ENCODE measurements at regions not wholly inside any gene's neighbourhood (a gene's known extent, or its start where the extent isn't known, plus 50 kb on each side); places are given as distances from the start of the nearest gene placed in this dataset.

DNA sequence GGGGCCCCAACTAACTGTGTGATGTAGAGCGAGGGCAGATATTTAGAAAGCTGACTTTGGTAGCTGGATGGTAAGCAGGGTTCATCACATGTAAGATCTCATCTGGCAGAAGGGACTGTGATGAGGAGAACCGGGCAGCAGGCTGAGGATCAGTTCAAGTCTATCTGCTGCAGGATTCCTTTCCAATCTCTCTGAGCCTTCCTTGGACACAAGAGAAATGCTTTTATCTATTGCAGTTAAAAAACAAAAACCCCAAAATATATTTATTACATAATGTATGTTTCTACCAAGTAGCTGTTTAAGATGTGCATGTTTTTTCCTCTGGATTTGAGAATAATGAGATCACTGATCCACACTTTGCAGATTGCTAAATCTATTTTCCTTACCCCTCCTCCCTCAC, 411.5 kb downstream of the RAP2B start:
- Histone ChIP-seq H3K4me1 (ENCODE audit: control insufficient read depth, insufficient read depth, low read length) (no peaks in the 10 kb centered on the region), H3K36me3 (ENCODE audit: control insufficient read depth, insufficient read depth, low read length) (no peaks in the 10 kb centered on the region), H3K4me3 (ENCODE audit: low read depth in 2 of 2, low read length in 2 of 2) (no peak overlapping the region), H3K9me3 (ENCODE audit: control insufficient read depth, insufficient read depth, low read depth, low read length) (no peaks in the 10 kb centered on the region), H3K27me3 (ENCODE audit: control insufficient read depth, insufficient read depth, low read length) (no peaks in the 10 kb centered on the region), H3K27ac (ENCODE audit: low read length) (no peak overlapping the region)
- intact Hi-C loops (cut with micrococcal nuclease; ENCODE audit: unreplicated experiment), result no loop called here
- in situ Hi-C loops (cut with HindIII; ENCODE audit: low pct_unique_long_range_greater_than_20kb, low sequenced_read_pairs), result no loop called here
- no peak for ATAC-seq
- TF ChIP-seq SIN3A (IDR thresholded peaks at IDR 0.05; ENCODE audit: borderline replicate concordance, insufficient read depth, low read depth, low read length), result no peak
- TF ChIP-seq TCF7L2 (IDR thresholded peaks at IDR 0.05; ENCODE audit: low read depth, low read length), result no peak
- TF ChIP-seq, protein P1, sequence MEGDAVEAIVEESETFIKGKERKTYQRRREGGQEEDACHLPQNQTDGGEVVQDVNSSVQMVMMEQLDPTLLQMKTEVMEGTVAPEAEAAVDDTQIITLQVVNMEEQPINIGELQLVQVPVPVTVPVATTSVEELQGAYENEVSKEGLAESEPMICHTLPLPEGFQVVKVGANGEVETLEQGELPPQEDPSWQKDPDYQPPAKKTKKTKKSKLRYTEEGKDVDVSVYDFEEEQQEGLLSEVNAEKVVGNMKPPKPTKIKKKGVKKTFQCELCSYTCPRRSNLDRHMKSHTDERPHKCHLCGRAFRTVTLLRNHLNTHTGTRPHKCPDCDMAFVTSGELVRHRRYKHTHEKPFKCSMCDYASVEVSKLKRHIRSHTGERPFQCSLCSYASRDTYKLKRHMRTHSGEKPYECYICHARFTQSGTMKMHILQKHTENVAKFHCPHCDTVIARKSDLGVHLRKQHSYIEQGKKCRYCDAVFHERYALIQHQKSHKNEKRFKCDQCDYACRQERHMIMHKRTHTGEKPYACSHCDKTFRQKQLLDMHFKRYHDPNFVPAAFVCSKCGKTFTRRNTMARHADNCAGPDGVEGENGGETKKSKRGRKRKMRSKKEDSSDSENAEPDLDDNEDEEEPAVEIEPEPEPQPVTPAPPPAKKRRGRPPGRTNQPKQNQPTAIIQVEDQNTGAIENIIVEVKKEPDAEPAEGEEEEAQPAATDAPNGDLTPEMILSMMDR (IDR thresholded peaks at IDR 0.05), result no peak
- TF ChIP-seq REST (IDR thresholded peaks at IDR 0.05; ENCODE audit: insufficient read depth in 1 of 2, low read depth in 2 of 2, low read length in 1 of 2), result no peak
- TF ChIP-seq POLR2AphosphoS5 (IDR thresholded peaks at IDR 0.05; ENCODE audit: low read depth, low read length), result no peak
- no peak for DNase-seq (ENCODE audit: low read depth, low spot score)
- CTCF ChIA-PET, result no interaction called here
- no TSS peak for BruUV-seq (replicated peaks)
- POLR2A ChIA-PET, result no interaction called here

GRCh38 chr3:153574445-153574844, 412.4 kb downstream of the RAP2B start:
- no peaks in the 10 kb centered on the region for H3K36me3 ChIP-seq (ENCODE audit: control insufficient read depth, insufficient read depth, low read length)
- no peaks in the 10 kb centered on the region for H3K27me3 ChIP-seq (ENCODE audit: control insufficient read depth, insufficient read depth, low read length)
- H3K4me1 ChIP-seq (ENCODE audit: control insufficient read depth, insufficient read depth, low read length), result no peaks in the 10 kb centered on the region
- DNase-seq (ENCODE audit: low read depth, low spot score), result no peak
- ATAC-seq, result no peak
- H3K27ac ChIP-seq (ENCODE audit: low read length), result no peak overlapping the region
- POLR2A ChIA-PET, result no interaction called here
- no peak overlapping the region for H3K4me3 ChIP-seq (ENCODE audit: low read depth in 2 of 2, low read length in 2 of 2)
- TF ChIP-seq POLR2AphosphoS5 (IDR thresholded peaks at IDR 0.05; ENCODE audit: low read depth, low read length) (no peak), SIN3A (IDR thresholded peaks at IDR 0.05; ENCODE audit: borderline replicate concordance, insufficient read depth, low read depth, low read length) (no peak), TCF7L2 (IDR thresholded peaks at IDR 0.05; ENCODE audit: low read depth, low read length) (no peak), REST (IDR thresholded peaks at IDR 0.05; ENCODE audit: insufficient read depth in 1 of 2, low read depth in 2 of 2, low read length in 1 of 2) (no peak)
- TF ChIP-seq, protein P1 (IDR thresholded peaks at IDR 0.05), result no peak
- BruUV-seq (replicated peaks), result no TSS peak
- in situ Hi-C loops (cut with HindIII; ENCODE audit: low pct_unique_long_range_greater_than_20kb, low sequenced_read_pairs), result no loop called here
- CTCF ChIA-PET, result no interaction called here
- intact Hi-C loops (cut with micrococcal nuclease; ENCODE audit: unreplicated experiment), result no loop called here
- no peaks in the 10 kb centered on the region for H3K9me3 ChIP-seq (ENCODE audit: control insufficient read depth, insufficient read depth, low read depth, low read length)

All from Panc1 (cell line).